ENCODE measurements at regions not wholly inside any gene's neighbourhood (a gene's known extent, or its start where the extent isn't known, plus 50 kb on each side); places are given as distances from the start of the nearest gene placed in this dataset.

DNA sequence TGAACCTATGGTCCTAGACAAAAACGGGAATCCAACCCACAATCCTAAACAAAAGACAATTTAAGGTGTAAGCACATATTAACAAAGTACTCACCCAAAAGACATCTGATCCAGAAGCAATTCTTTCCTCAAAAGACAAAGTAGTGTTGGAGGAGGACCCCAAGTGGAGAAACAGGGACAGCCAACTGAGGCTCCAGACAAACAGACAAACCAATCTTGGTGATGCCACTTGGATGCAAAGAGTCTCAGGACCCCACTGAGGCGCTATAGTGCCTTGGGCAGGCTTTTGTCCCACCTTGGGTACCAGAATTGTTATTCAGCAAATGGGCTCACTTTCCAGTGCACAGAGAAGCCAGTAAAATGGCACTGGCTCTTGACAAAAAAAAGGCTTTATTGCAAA lies 613.8 kb downstream of the DIPK2A start:
- no peak overlapping the region for H3K9ac ChIP-seq (ENCODE audit: low read length)
- H3K23ac ChIP-seq (ENCODE audit: low read length in 2 of 2): no peak overlapping the region
- H4K8ac ChIP-seq (ENCODE audit: low read length): no peak overlapping the region
- WGBS: 88% methylated on average over 2 of the region's 2 CpGs
- H3K4me1 ChIP-seq (ENCODE audit: control insufficient read depth, insufficient read depth, low read depth, low read length): no peaks in the 10 kb centered on the region
- H3K18ac ChIP-seq (ENCODE audit: low read depth in 1 of 2, low read length in 2 of 2): peak overlapping the region in 1 of 2 experiments; percentile 77
- no peak overlapping the region for H3K4me3 ChIP-seq (ENCODE audit: insufficient read depth in 1 of 2, low read depth in 1 of 2, low read length in 2 of 2)
- H3K4ac ChIP-seq (ENCODE audit: low read depth in 1 of 2, low read length in 2 of 2): no peak overlapping the region
- no peak for DNase-seq
- H3K36me3 ChIP-seq (ENCODE audit: control insufficient read depth in 1 of 2, insufficient read depth in 2 of 2, low read depth in 1 of 2, low read length in 2 of 2): no peaks in the 10 kb centered on the region
- H2BK12ac ChIP-seq (ENCODE audit: low read length in 2 of 2): peak overlapping the region; percentile 1 to 88
- no peaks in the 10 kb centered on the region for H3K27me3 ChIP-seq (ENCODE audit: control insufficient read depth in 1 of 2, insufficient read depth in 1 of 2, low read length in 2 of 2)
- H4K91ac ChIP-seq (ENCODE audit: low read length): no peak overlapping the region
- H2BK120ac ChIP-seq (ENCODE audit: low read depth, low read length): peak overlapping the region; percentile 84
- H2BK15ac ChIP-seq (ENCODE audit: low read depth, poor library complexity, severe bottlenecking): no peak overlapping the region
- H3K9me3 ChIP-seq (ENCODE audit: control insufficient read depth, low read length): peaks cover 4% of the 10 kb centered on the region
- no peak overlapping the region for H2AK5ac ChIP-seq (ENCODE audit: low read length, severe bottlenecking)
- no peak overlapping the region for H3K4me2 ChIP-seq (ENCODE audit: low read length, poor library complexity, severe bottlenecking)
- no peak overlapping the region for H2AFZ ChIP-seq (ENCODE audit: low read depth, low read length)
- H3K79me1 ChIP-seq (replicated peaks; ENCODE audit: low read length, poor library complexity, severe bottlenecking): no peaks in the 10 kb centered on the region
- H3K27ac ChIP-seq (ENCODE audit: low read length, poor library complexity, severe bottlenecking): no peak overlapping the region
- no peak overlapping the region for H3K14ac ChIP-seq (ENCODE audit: low read length in 2 of 2)
- no peak overlapping the region for H2BK5ac ChIP-seq (ENCODE audit: low read depth, low read length, poor library complexity, severe bottlenecking)

GRCh38 chr3:144585953-144586352 lies 614.3 kb downstream of the DIPK2A start:
- Histone ChIP-seq H3K36me3 (ENCODE audit: control insufficient read depth in 1 of 2, insufficient read depth in 2 of 2, low read depth in 1 of 2, low read length in 2 of 2) (no peaks in the 10 kb centered on the region), H3K4me1 (ENCODE audit: control insufficient read depth, insufficient read depth, low read depth, low read length) (no peaks in the 10 kb centered on the region), H3K23ac (ENCODE audit: low read length in 2 of 2) (no peak overlapping the region), H3K9me3 (ENCODE audit: control insufficient read depth, low read length) (peaks cover 4% of the 10 kb centered on the region), H2BK12ac (ENCODE audit: low read length in 2 of 2) (peak overlapping the region in 1 of 2 experiments; percentile 88), H2BK5ac (ENCODE audit: low read depth, low read length, poor library complexity, severe bottlenecking) (no peak overlapping the region), H3K27ac (ENCODE audit: low read length, poor library complexity, severe bottlenecking) (no peak overlapping the region), H3K27me3 (ENCODE audit: control insufficient read depth in 1 of 2, insufficient read depth in 1 of 2, low read length in 2 of 2) (no peaks in the 10 kb centered on the region), H2AFZ (ENCODE audit: low read depth, low read length) (no peak overlapping the region), H3K4me3 (ENCODE audit: insufficient read depth in 1 of 2, low read depth in 1 of 2, low read length in 2 of 2) (no peak overlapping the region), H2BK15ac (ENCODE audit: low read depth, poor library complexity, severe bottlenecking) (peak overlapping the region; percentile 19), H3K18ac (ENCODE audit: low read depth in 1 of 2, low read length in 2 of 2) (peak overlapping the region in 1 of 2 experiments; percentile 77), H3K4ac (ENCODE audit: low read depth in 1 of 2, low read length in 2 of 2) (no peak overlapping the region), H4K91ac (ENCODE audit: low read length) (no peak overlapping the region), H2AK5ac (ENCODE audit: low read length, severe bottlenecking) (no peak overlapping the region), H4K8ac (ENCODE audit: low read length) (peak overlapping the region; percentile 50), H3K4me2 (ENCODE audit: low read length, poor library complexity, severe bottlenecking) (no peak overlapping the region), H3K9ac (ENCODE audit: low read length) (peak overlapping the region; percentile 33), H3K14ac (ENCODE audit: low read length in 2 of 2) (no peak overlapping the region), H2BK120ac (ENCODE audit: low read depth, low read length) (peak overlapping the region; percentile 84), H3K79me1 (replicated peaks; ENCODE audit: low read length, poor library complexity, severe bottlenecking) (no peaks in the 10 kb centered on the region)
- 95% methylated on average over 7 of the region's 7 CpGs for WGBS
- DNase-seq: no peak

DNA sequence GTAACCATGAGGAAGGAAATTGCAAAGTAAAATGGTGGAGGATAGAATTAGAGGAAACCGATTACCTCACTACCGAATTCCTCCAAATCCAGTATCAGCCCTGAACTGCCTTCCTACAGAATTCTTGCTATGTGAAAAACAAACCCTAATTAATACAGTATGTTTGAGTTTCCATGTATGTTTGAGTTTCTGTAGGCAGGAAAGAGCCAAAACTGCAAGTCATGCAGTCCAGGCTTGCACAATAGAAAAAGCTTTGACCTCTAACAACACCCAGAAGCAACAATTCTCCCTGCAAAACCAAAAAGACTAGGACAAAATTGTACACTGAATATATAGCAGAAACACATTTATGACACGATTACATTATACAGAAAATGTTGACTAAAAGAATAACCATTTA lies 614.8 kb downstream of the DIPK2A start:
- Histone ChIP-seq H2BK12ac (ENCODE audit: low read length in 2 of 2) (no peak overlapping the region), H3K14ac (ENCODE audit: low read length in 2 of 2) (no peak overlapping the region), H4K91ac (ENCODE audit: low read length) (no peak overlapping the region), H3K4ac (ENCODE audit: low read depth in 1 of 2, low read length in 2 of 2) (no peak overlapping the region), H3K9ac (ENCODE audit: low read length) (peak overlapping the region; percentile 33), H2BK15ac (ENCODE audit: low read depth, poor library complexity, severe bottlenecking) (no peak overlapping the region), H3K27ac (ENCODE audit: low read length, poor library complexity, severe bottlenecking) (no peak overlapping the region), H3K18ac (ENCODE audit: low read depth in 1 of 2, low read length in 2 of 2) (no peak overlapping the region), H2BK120ac (ENCODE audit: low read depth, low read length) (peak overlapping the region; percentile 84), H3K4me3 (ENCODE audit: insufficient read depth in 1 of 2, low read depth in 1 of 2, low read length in 2 of 2) (no peak overlapping the region), H3K4me1 (ENCODE audit: control insufficient read depth, insufficient read depth, low read depth, low read length) (no peaks in the 10 kb centered on the region), H3K27me3 (ENCODE audit: control insufficient read depth in 1 of 2, insufficient read depth in 1 of 2, low read length in 2 of 2) (no peaks in the 10 kb centered on the region), H3K36me3 (ENCODE audit: control insufficient read depth in 1 of 2, insufficient read depth in 2 of 2, low read depth in 1 of 2, low read length in 2 of 2) (no peaks in the 10 kb centered on the region), H3K4me2 (ENCODE audit: low read length, poor library complexity, severe bottlenecking) (no peak overlapping the region), H3K79me1 (replicated peaks; ENCODE audit: low read length, poor library complexity, severe bottlenecking) (no peaks in the 10 kb centered on the region), H2AK5ac (ENCODE audit: low read length, severe bottlenecking) (no peak overlapping the region), H2AFZ (ENCODE audit: low read depth, low read length) (no peak overlapping the region), H4K8ac (ENCODE audit: low read length) (no peak overlapping the region), H3K9me3 (ENCODE audit: control insufficient read depth, low read length) (peaks cover 4% of the 10 kb centered on the region), H3K23ac (ENCODE audit: low read length in 2 of 2) (no peak overlapping the region), H2BK5ac (ENCODE audit: low read depth, low read length, poor library complexity, severe bottlenecking) (no peak overlapping the region)
- WGBS: no CpG with 5 or more reads among the region's 3 CpGs
- peak; percentile 41 for DNase-seq

DNA sequence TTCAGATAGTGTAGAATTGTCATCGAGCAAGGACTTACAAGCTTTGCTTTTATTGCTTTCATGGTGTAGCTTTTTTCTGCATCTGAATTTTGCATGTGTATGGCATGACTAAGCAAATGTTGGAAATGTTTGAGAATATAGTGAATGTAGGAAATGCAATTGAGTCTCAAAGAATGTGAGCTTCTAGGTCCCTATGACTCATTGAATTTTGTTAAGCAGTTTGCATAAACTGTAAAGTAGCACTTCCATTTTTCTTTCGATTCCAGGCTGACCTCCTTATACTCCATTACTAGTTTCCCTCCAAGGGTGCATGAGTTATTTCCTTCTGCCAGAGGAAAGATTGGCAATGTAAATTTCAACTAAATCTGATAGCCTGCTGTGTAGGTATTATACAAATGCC lies 619.2 kb downstream of the DIPK2A start:
- no peak overlapping the region for H2BK5ac ChIP-seq (ENCODE audit: low read depth, low read length, poor library complexity, severe bottlenecking)
- H2BK15ac ChIP-seq (ENCODE audit: low read depth, poor library complexity, severe bottlenecking): no peak overlapping the region
- H2BK120ac ChIP-seq (ENCODE audit: low read depth, low read length): no peak overlapping the region
- H3K4me3 ChIP-seq (ENCODE audit: insufficient read depth in 1 of 2, low read depth in 1 of 2, low read length in 2 of 2): no peak overlapping the region
- no peak overlapping the region for H3K23ac ChIP-seq (ENCODE audit: low read length in 2 of 2)
- H2AK5ac ChIP-seq (ENCODE audit: low read length, severe bottlenecking): no peak overlapping the region
- no peak overlapping the region for H2BK12ac ChIP-seq (ENCODE audit: low read length in 2 of 2)
- WGBS: 51% methylated on average over 1 of the region's 2 CpGs
- H4K8ac ChIP-seq (ENCODE audit: low read length): no peak overlapping the region
- H3K36me3 ChIP-seq (ENCODE audit: control insufficient read depth in 1 of 2, insufficient read depth in 2 of 2, low read depth in 1 of 2, low read length in 2 of 2): no peaks in the 10 kb centered on the region
- H3K27ac ChIP-seq (ENCODE audit: low read length, poor library complexity, severe bottlenecking): peak overlapping the region; percentile 56
- H2AFZ ChIP-seq (ENCODE audit: low read depth, low read length): no peak overlapping the region
- no peak overlapping the region for H4K91ac ChIP-seq (ENCODE audit: low read length)
- no peak overlapping the region for H3K18ac ChIP-seq (ENCODE audit: low read depth in 1 of 2, low read length in 2 of 2)
- no peaks in the 10 kb centered on the region for H3K27me3 ChIP-seq (ENCODE audit: control insufficient read depth in 1 of 2, insufficient read depth in 1 of 2, low read length in 2 of 2)
- H3K14ac ChIP-seq (ENCODE audit: low read length in 2 of 2): no peak overlapping the region
- peak overlapping the region; percentile 37 for H3K9ac ChIP-seq (ENCODE audit: low read length)
- no peak overlapping the region for H3K4me2 ChIP-seq (ENCODE audit: low read length, poor library complexity, severe bottlenecking)
- peak; percentile 77 for DNase-seq
- H3K4ac ChIP-seq (ENCODE audit: low read depth in 1 of 2, low read length in 2 of 2): no peak overlapping the region
- H3K4me1 ChIP-seq (ENCODE audit: control insufficient read depth, insufficient read depth, low read depth, low read length): no peaks in the 10 kb centered on the region
- no peaks in the 10 kb centered on the region for H3K79me1 ChIP-seq (replicated peaks; ENCODE audit: low read length, poor library complexity, severe bottlenecking)
- peaks cover 1% of the 10 kb centered on the region for H3K9me3 ChIP-seq (ENCODE audit: control insufficient read depth, low read length)
